Transverse colon (tissue), 4 donors: ENCODE measurements at regions not wholly inside any gene's neighbourhood (a gene's known extent, or its start where the extent isn't known, plus 50 kb on each side); places are given as distances from the start of the nearest gene placed in this dataset.

Source experiments
- CTCF ChIP-seq, 5 experiments: fragments of 200-600 bp in 3 of 5; fragments of 450-650 bp in 2 of 5; sonication (generic) in 3 of 5; IDR thresholded peaks; 1 replicate in 2 of 5; 2 replicates in 3 of 5; pipeline ENCODE4 v1.5.1; 2016 to 2017; ENCODE audit warnings: antibody characterized with exemption in 5 of 5, inconsistent platforms in 3 of 5, mild to moderate bottlenecking in 2 of 5, moderate library complexity in 1 of 5
- EP300 ChIP-seq: sonication (generic); formaldehyde crosslinking; IDR thresholded peaks from one replicate; pipeline ENCODE4 v1.6.1; 2017; ENCODE audit warnings: antibody characterized with exemption, low read depth
- POLR2A ChIP-seq: fragments of 450-650 bp; IDR thresholded peaks from one replicate; pipeline ENCODE4 v1.6.1; 2016; ENCODE audit warnings: antibody characterized with exemption, mild to moderate bottlenecking, moderate library complexity
- POLR2AphosphoS5 ChIP-seq, 3 donors: sonication (generic); formaldehyde crosslinking; IDR thresholded peaks; one replicate each; pipeline ENCODE4 v1.6.1; 2016; ENCODE audit warnings: antibody characterized with exemption in 3 of 3

- TF ChIP-seq CTCF (IDR thresholded peaks at IDR 0.05): no peak
- TF ChIP-seq POLR2AphosphoS5 (IDR thresholded peaks at IDR 0.05): no peak
- no peak for TF ChIP-seq EP300
- TF ChIP-seq POLR2A: no peak
Measured at GRCh38 chr10:78515038-78515872, 481.6 kb downstream of the RPS24 start.
